ENCODE measurements at regions not wholly inside any gene's neighbourhood (a gene's known extent, or its start where the extent isn't known, plus 50 kb on each side); places are given as distances from the start of the nearest gene placed in this dataset.

DNA sequence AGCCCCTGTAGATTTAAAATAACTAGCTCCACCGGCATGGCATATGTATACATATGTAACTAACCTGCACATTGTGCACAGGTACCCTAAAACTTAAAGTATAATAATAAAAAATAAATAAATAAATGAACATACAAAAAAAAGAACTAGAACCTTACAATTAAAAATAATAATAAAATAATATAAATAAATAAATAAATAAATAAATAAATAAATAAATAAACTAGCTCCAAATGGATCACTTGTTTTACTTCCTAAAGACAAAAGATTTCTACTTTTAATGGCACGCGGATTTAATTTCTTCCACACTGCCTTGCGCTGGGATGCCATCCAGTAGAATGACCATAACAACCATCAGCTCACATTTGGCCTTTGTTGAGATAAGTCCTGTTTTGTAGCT lies 141.0 kb upstream of the NRSN1 start:
- no peak overlapping the region for H3K27ac Mint-ChIP-seq (ENCODE audit: low read depth, unreplicated experiment)
- no peaks in the 10 kb centered on the region for H3K9me3 Mint-ChIP-seq (ENCODE audit: unreplicated experiment)
- POLR2A ChIA-PET, result no interaction called here
- peaks cover 6% of the 10 kb centered on the region for H3K4me1 Mint-ChIP-seq (ENCODE audit: insufficient read depth, unreplicated experiment)
- intact Hi-C loops (cut with micrococcal nuclease), result no loop called here
- no peaks in the 10 kb centered on the region for H3K36me3 Mint-ChIP-seq (ENCODE audit: insufficient read depth, unreplicated experiment)
- no TSS peak for BruUV-seq (replicated peaks)
- CTCF ChIA-PET, result no interaction called here
- no peak overlapping the region for H3K4me3 Mint-ChIP-seq (ENCODE audit: unreplicated experiment)
- TF ChIP-seq, protein P1, sequence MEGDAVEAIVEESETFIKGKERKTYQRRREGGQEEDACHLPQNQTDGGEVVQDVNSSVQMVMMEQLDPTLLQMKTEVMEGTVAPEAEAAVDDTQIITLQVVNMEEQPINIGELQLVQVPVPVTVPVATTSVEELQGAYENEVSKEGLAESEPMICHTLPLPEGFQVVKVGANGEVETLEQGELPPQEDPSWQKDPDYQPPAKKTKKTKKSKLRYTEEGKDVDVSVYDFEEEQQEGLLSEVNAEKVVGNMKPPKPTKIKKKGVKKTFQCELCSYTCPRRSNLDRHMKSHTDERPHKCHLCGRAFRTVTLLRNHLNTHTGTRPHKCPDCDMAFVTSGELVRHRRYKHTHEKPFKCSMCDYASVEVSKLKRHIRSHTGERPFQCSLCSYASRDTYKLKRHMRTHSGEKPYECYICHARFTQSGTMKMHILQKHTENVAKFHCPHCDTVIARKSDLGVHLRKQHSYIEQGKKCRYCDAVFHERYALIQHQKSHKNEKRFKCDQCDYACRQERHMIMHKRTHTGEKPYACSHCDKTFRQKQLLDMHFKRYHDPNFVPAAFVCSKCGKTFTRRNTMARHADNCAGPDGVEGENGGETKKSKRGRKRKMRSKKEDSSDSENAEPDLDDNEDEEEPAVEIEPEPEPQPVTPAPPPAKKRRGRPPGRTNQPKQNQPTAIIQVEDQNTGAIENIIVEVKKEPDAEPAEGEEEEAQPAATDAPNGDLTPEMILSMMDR (IDR thresholded peaks at IDR 0.05; ENCODE audit: unreplicated experiment), result no peak
- no peaks in the 10 kb centered on the region for H3K27me3 Mint-ChIP-seq (ENCODE audit: insufficient read depth, unreplicated experiment)
- no peak for DNase-seq (ENCODE audit: unreplicated experiment)

DNA sequence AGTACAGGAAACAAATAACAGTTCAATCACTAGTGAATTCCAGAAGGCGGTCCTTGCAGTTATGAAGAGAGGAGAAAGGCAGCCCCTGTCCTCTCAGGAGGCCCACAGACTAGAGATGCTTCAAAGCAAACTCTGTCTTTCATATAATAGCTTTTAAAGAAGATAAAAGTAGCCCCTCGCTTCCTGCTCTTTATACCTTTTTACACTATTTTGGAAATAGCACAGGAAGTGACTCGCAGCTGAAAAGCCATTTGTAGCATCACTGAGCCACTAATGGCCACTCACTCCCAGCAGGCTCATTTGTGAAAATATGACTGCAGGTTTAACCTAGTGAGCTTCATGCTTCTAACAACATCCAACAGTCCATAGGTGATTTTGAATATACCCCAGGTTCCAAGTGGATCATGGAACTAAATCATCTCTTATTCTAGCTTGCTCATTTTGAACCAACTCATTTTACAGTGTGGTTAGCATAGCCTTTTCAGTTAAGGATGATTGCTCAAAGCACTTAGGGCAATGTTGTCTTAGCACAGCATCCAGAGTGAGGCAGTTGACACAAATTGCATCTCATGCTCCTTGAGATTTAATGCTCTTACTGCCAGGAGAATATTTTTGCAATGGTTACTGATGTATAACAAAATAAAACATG lies 136.0 kb upstream of the NRSN1 start:
- TF ChIP-seq, protein P1 (IDR thresholded peaks at IDR 0.05; ENCODE audit: unreplicated experiment), result no peak

DNA sequence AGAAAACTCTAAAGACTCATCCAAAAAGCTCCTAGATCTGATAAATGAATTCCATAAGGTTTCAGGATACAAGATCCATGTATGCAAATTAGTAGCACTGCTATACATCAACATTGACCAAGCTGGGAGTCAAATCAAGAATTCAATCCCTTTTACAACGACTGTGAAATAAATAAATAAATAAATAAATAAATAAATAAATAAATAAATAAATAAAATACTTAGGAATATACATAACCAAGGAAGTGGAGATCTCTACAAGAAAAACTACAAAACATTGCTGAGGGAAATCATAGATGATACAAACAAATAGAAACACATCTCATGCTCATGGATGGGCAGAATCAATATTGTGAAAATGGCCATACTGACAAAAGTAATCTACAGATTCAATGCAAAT lies 132.0 kb upstream of the NRSN1 start:
- Mint-ChIP-seq H3K27ac (ENCODE audit: low read depth, unreplicated experiment) (no peak overlapping the region), H3K9me3 (ENCODE audit: unreplicated experiment) (no peaks in the 10 kb centered on the region), H3K4me1 (ENCODE audit: insufficient read depth, unreplicated experiment) (no peaks in the 10 kb centered on the region), H3K36me3 (ENCODE audit: insufficient read depth, unreplicated experiment) (no peaks in the 10 kb centered on the region), H3K4me3 (ENCODE audit: unreplicated experiment) (no peak overlapping the region), H3K27me3 (ENCODE audit: insufficient read depth, unreplicated experiment) (no peaks in the 10 kb centered on the region)
- TF ChIP-seq, protein P1 (IDR thresholded peaks at IDR 0.05; ENCODE audit: unreplicated experiment), result no peak
- no TSS peak for BruUV-seq (replicated peaks)
- intact Hi-C loops (cut with micrococcal nuclease), result no loop called here
- no peak for DNase-seq (ENCODE audit: unreplicated experiment)
- POLR2A ChIA-PET, result no interaction called here
- CTCF ChIA-PET, result no interaction called here

More for the DNA sequence above, 136.0 kb upstream of the NRSN1 start:
- Mint-ChIP-seq H3K4me1 (ENCODE audit: insufficient read depth, unreplicated experiment) (no peaks in the 10 kb centered on the region), H3K4me3 (ENCODE audit: unreplicated experiment) (no peak overlapping the region), H3K9me3 (ENCODE audit: unreplicated experiment) (no peaks in the 10 kb centered on the region), H3K27me3 (ENCODE audit: insufficient read depth, unreplicated experiment) (no peaks in the 10 kb centered on the region), H3K36me3 (ENCODE audit: insufficient read depth, unreplicated experiment) (no peaks in the 10 kb centered on the region), H3K27ac (ENCODE audit: low read depth, unreplicated experiment) (no peak overlapping the region)
- CTCF ChIA-PET, result interaction anchor here (0.6 kb wide), 1 partner anchor 100 kb away, joined by 3 read pairs; no protein-coding TSS in a partner anchor
- DNase-seq (ENCODE audit: unreplicated experiment), result no peak
- intact Hi-C loops (cut with micrococcal nuclease), result no loop called here
- BruUV-seq (replicated peaks), result no TSS peak
- POLR2A ChIA-PET, result no interaction called here

DNA sequence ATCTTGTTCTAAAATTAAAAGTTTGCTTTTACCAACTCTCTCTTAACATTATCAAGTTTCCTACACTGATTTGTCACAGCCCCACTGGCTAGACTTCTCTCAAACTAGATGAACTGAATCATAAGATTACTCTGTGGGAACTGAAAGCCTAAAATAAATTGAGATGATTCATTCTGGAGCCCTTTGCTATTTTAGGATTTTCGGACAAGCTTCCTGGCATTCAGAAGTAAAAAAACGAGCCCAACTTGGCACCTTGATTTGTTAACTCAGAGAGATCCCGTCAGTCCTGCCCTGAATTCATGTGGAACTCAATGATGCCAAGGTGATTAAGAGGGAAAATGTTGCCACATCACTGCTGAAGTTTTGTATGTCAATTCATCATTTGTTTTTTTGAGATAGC lies 122.0 kb upstream of the NRSN1 start:
- no peak overlapping the region for H3K27ac Mint-ChIP-seq (ENCODE audit: low read depth, unreplicated experiment)
- no peak overlapping the region for H3K4me3 Mint-ChIP-seq (ENCODE audit: unreplicated experiment)
- TF ChIP-seq, protein P1 (IDR thresholded peaks at IDR 0.05; ENCODE audit: unreplicated experiment), result no peak
- BruUV-seq (replicated peaks), result no TSS peak
- intact Hi-C loops (cut with micrococcal nuclease), result no loop called here
- peaks cover 11% of the 10 kb centered on the region for H3K4me1 Mint-ChIP-seq (ENCODE audit: insufficient read depth, unreplicated experiment)
- no peaks in the 10 kb centered on the region for H3K27me3 Mint-ChIP-seq (ENCODE audit: insufficient read depth, unreplicated experiment)
- peak; percentile 89 for DNase-seq (ENCODE audit: unreplicated experiment)
- CTCF ChIA-PET, result no interaction called here
- H3K9me3 Mint-ChIP-seq (ENCODE audit: unreplicated experiment), result no peaks in the 10 kb centered on the region
- POLR2A ChIA-PET, result no interaction called here
- H3K36me3 Mint-ChIP-seq (ENCODE audit: insufficient read depth, unreplicated experiment), result no peaks in the 10 kb centered on the region
